ENCODE measurements at regions not wholly inside any gene's neighbourhood (a gene's known extent, or its start where the extent isn't known, plus 50 kb on each side); places are given as distances from the start of the nearest gene placed in this dataset.

GRCh38 chr14:73782623-73783022 lies 68.4 kb upstream of the PNMA1 start:
- DNase-seq: no peak

DNA sequence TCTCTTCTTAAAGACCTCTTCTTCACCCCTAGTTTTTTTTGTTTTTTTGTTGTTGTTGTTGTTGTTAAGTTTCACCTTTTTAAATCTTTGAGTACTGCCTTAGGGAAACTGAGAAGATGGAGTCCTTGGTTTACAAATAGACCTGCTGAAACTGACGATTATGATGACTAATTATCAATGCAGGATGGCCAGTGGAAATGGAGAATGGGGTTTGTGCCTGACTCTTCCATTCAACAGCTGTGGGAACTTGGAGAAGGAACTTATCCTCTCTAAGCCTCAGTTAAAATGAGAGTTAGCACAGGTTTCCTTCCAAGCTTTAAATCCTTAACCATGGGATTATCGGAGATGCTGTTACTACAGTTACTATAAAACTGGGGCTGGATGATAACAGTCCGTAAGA lies 66.7 kb upstream of the PNMA1 start:
- DNase-seq: no peak

DNA sequence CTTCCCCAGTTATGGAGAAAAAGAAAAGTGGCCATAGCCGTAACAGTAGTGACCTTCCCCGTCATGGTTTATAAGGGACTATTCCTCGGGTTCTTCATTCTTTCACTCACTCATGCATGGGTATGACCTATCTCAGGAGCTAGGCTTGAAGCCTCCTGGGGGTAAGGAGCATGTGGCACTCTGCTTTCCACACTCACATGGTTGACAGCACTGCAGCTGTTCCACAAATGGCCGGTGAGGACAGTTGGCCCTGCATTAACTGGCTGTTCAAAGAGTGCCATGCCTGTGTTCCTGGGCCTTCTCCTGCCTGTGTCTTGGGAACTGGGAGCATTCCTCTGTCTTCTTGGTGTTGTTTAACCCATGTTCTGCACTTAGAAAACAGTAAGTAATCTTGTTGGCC lies 66.2 kb upstream of the PNMA1 start:
- no peak for DNase-seq

DNA sequence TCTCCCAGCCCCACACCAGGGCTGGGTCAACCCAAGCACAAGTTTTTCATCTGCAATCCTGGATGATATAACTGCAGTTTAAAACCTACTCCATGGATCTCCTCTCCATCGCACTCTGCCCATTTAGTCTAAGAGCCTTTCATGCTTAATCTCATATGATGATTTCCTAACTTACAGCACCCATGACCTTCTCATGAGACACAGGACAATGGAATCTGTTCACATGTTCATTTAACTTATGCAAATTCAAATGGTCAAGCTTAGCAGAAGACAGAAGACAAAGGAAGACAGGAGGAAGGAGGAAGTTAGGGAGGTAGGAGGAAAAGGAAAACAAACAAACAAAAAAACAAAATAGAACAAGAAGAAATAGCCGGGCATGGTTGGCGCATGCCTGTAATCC lies 64.6 kb upstream of the PNMA1 start:
- DNase-seq: no peak

DNA sequence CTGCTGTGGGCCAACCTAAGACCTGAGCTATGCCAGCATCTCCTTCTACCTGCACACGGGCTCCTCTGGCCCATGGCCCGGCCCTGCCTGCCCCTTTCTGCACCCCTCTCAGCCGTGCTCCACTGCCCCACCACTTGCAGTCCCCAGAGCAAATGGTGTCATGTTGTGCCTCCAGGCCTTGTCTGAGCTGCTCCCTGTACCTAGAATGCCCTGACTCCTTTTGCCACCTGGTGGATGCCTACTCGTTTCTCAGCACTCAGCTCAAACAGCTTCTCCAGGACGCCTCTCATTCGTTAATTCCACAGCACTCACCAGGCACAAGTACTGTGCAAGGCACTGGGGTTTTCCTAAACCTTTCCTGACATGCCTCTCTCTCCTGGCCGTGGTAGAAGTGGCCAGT lies 63.2 kb upstream of the PNMA1 start:
- DNase-seq: no peak

GRCh38 chr14:73776194-73776537 lies 62.0 kb upstream of the PNMA1 start:
- no peak for DNase-seq

DNA sequence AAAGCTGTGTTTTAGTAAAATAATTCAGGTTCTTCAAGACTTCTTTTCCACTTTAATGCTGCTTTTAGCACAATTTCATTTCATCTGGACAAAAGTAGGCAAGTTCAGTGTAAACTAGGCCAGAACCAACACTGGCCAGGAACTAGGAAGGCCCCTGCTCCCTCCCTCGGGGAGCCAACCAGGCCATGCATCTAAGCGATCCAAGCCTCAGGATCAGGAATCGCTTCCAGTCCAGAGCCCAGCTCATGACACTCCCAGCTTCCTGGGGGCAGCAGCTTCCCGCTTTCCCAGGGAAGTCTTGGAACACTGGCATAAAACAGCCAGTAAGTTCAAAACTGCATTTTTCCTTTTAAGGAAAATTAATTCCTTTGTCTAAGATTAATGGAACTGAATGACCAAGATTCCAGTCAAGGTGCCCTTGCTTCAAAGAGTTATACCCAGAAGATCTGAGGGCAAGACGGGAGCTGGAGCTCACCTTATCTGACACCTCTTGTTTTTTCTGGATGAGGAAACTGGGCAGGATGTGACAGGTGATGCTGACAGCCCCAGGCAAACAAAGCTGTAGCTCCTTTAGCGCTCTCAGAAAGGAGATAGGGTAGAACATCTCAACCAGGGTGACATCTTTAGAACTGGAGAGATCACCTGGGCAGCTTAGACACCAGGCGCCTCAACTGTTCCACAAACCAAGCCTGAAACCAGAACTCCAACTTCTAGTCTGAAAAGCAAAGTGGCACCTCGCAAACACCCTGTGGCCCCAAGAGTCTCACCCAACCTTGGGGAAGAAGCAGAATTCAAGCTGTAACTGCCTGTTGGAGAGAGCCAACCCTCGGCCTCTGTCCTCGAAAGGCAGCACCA lies 61.4 kb upstream of the PNMA1 start:
- peak in 1 of 14 donors; percentile 27 for DNase-seq

GRCh38 chr14:73774671-73775070 lies 60.5 kb upstream of the PNMA1 start:
- DNase-seq: no peak

GRCh38 chr14:73774241-73774570 lies 60.0 kb upstream of the PNMA1 start:
- DNase-seq: no peak

DNA sequence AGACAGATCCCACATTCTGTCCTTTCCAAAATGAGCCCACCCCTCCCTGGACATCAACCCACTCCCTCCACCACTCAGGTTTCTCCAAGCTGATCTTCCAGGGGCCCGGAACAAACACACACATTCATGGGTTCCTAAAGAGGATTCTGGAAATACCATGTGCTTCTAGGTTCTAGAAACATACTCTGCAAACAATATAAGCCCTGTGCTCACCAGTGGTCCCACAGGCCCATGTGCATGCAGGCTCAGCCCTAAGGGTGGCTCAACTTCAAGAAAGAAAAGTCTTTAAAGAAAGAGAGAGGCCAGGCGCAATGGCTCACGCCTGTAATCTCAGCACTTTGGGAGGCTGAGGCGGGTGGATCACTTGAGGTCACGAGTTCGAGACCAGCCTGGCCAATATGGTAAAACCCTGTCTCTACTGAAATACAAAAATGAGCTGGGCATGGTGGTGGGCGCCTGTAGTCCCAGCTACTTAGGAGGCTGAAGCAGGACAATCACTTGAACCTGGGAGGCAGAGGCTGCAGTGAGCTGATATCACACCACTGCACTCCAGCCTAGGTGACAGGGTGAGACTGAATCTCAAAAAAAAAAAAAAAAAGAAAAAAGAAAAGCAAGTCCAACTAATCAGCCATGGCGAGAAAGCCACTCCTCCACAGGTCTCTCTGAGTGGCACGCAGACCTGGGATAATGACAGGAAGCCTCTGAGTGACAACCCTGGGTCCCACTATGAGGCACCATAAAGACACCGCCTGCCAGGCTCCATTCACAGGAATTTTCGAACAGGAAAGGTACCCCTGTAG lies 59.5 kb upstream of the PNMA1 start:
- DNase-seq: no peak

DNA sequence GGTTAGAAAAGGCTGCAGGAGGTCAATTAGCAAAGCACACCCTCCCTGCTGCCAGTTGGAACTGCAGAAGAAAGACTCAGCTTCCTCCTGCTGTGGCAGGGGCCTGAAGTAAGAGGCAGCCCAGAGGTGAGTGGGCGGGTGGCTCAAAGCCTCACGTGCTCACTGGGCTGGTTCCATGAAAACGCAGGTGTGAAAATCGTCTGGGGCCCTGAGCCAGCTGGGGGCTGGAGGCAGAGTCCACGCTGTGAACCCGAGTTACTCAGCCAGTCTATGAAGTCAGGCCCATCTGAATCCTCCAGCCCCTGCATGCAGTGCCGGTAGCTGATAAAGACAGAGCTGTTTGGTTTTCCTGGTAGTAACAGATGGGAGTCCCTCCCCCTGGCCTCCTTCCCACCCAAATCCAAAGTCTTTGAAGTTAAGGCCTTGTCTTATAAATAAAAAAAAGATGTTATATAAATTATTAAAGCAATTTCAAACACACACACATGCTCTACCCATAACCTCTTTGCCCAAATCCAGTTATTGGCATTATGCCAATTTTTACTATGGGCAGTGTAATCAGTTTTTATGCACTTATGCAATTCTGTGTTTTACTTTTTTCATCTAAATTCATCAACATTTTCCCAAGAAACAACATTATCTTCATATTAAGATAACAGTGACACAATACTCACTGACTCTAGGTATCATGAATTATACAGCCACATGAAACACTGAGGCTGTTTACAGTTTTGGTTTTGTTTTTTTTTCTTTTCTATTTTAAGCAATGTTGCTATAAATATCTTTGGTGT lies 57.9 kb upstream of the PNMA1 start:
- peak in 4 of 14 donors; percentile 8 to 20 (median 14) for DNase-seq

DNA sequence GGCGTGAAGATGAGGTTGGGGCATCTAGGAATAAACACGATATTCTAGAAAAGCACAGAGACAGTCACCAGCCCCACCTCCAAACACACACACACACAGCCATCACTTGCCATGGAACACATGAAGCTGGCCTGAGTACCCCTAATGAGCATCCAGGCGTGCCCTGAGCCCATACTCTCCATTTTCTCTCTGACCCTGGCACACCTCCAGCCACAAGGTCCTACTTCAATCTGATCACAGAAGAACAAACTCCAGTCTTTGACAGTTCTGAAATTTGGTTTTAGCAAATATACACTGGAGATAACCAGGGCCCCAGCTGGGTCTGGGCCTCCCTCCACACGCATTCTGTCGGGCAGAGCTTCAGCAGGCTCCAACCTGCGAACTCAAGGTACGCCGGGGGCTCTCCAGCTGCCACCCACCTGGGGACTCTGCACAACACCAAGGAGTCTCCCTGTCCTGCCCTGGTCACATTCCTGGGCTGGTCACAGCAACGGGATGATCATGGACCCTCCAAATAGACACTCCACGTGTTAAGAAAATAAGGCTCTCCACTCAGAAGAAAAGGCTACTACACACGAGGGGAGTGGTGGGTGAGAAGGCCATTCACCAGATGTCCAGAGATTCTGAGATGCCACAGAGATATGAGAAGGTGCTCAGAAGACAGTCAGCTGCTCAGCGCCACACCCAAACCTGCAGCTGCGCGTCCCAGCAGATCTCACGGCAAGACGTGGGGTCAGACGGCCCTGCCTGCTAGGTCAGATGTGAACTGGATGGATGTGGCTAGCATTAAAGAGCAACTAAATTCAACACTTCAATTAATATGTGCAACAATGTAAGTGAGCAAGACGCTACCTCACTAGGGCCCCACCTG lies 57.0 kb upstream of the PNMA1 start:
- no peak for DNase-seq

DNA sequence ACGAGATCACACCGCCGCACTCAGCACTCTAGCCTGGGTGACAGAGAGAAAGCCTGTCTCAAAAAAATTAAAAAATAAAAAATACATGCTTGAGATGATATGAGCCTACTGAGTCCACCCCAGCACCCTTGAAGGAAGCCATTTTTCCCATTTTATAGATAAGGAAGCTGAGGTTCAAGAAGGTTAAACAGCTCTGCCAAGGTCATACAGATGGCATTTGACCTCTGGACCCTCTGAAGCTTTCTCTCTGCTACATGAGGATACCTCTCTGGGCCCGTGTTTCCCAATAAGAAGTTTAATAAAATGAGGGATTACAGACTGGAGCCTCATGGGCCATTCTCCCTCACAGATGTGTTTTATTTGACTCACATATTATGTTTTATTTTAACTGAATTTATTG lies 53.9 kb upstream of the PNMA1 start:
- no peak for DNase-seq

GRCh38 chr14:73764406-73765280 lies 50.5 kb upstream of the PNMA1 start:
- DNase-seq: peak in 11 of 14 donors; percentile 11 to 75 (median 46)

Data from C1 segment of cervical spinal cord (tissue), 14 donors.